ENCODE measurements at regions not wholly inside any gene's neighbourhood (a gene's known extent, or its start where the extent isn't known, plus 50 kb on each side); places are given as distances from the start of the nearest gene placed in this dataset.

- TF ChIP-seq CTCF (conservative IDR thresholded peaks at IDR 0.05; ENCODE audit: low read depth in 2 of 2) (no peak), ZNF331 (CRISPR knock-in tag; IDR thresholded peaks at IDR 0.05; ENCODE audit: low read depth) (no peak), JUNB (IDR thresholded peaks at IDR 0.05; ENCODE audit: unreplicated experiment) (no peak), POLR2AphosphoS5 (IDR thresholded peaks at IDR 0.05; ENCODE audit: low read depth) (no peak), EZH2 (IDR thresholded peaks at IDR 0.05; ENCODE audit: low read depth, unreplicated experiment) (no peak), CREB1 (CRISPR knock-in tag; IDR thresholded peaks at IDR 0.05; ENCODE audit: low read depth) (no peak), ZNF462 (CRISPR knock-in tag; IDR thresholded peaks at IDR 0.05) (no peak), EZH2phosphoT487 (IDR thresholded peaks at IDR 0.05; ENCODE audit: unreplicated experiment) (no peak), ETS1 (IDR thresholded peaks at IDR 0.05) (no peak)
These were observed 188.7 kb downstream of the MAF start for GRCh38 chr16:79411805-79412204.
